HEK293 (cell line): ENCODE measurements at regions not wholly inside any gene's neighbourhood (a gene's known extent, or its start where the extent isn't known, plus 50 kb on each side); places are given as distances from the start of the nearest gene placed in this dataset.

Source experiments
- AEBP2 ChIP-seq: fragments of 450-650 bp; formaldehyde crosslinking; IDR thresholded peaks from 2 replicates; pipeline ENCODE4 v1.5.1; 2016; ENCODE audit warnings: missing biosample characterization, missing genetic modification characterization, borderline replicate concordance
- ATF2 ChIP-seq: fragments of 450-650 bp; formaldehyde crosslinking; IDR thresholded peaks from 2 replicates; pipeline ENCODE4 v1.5.1; 2016; ENCODE audit warnings: missing biosample characterization, missing genetic modification characterization, low read depth
- PATZ1 ChIP-seq: fragments of 450-650 bp; formaldehyde crosslinking; IDR thresholded peaks from 2 replicates; pipeline ENCODE4 v1.5.1; 2016; ENCODE audit warnings: missing biosample characterization, missing genetic modification characterization
- RBAK ChIP-seq: fragments of 450-650 bp; formaldehyde crosslinking; IDR thresholded peaks from 2 replicates; pipeline ENCODE4 v1.5.1; 2016; ENCODE audit warnings: missing biosample characterization, missing genetic modification characterization
- ZBTB8A ChIP-seq: fragments of 450-650 bp; formaldehyde crosslinking; IDR thresholded peaks from 2 replicates; pipeline ENCODE4 v1.5.1; 2016; ENCODE audit warnings: missing biosample characterization, missing genetic modification characterization
- ZNF174 ChIP-seq: fragments of 450-650 bp; formaldehyde crosslinking; IDR thresholded peaks from 2 replicates; pipeline ENCODE4 v1.5.0; 2017; ENCODE audit warnings: missing biosample characterization, mild to moderate bottlenecking, missing genetic modification characterization
- ZNF311 ChIP-seq: fragments of 450-650 bp; formaldehyde crosslinking; IDR thresholded peaks from 2 replicates; pipeline ENCODE4 v1.5.1; 2017; ENCODE audit warnings: missing biosample characterization, missing genetic modification characterization, borderline replicate concordance
- ZNF768 ChIP-seq: fragments of 450-650 bp; formaldehyde crosslinking; IDR thresholded peaks from 2 replicates; pipeline ENCODE4 v1.5.1; 2018; ENCODE audit warnings: missing biosample characterization, mild to moderate bottlenecking, missing genetic modification characterization
- TF ChIP-seq, protein P1 (sequence below): fragments of 450-650 bp; formaldehyde crosslinking; IDR thresholded peaks from 2 replicates; pipeline ENCODE4 v1.5.1; 2016; ENCODE audit warnings: missing biosample characterization, missing genetic modification characterization
- TF ChIP-seq, protein P2 (sequence below): fragments of 450-650 bp; formaldehyde crosslinking; IDR thresholded peaks from 2 replicates; pipeline ENCODE4 v1.5.1; 2016; ENCODE audit warnings: missing biosample characterization, missing genetic modification characterization

DNA sequence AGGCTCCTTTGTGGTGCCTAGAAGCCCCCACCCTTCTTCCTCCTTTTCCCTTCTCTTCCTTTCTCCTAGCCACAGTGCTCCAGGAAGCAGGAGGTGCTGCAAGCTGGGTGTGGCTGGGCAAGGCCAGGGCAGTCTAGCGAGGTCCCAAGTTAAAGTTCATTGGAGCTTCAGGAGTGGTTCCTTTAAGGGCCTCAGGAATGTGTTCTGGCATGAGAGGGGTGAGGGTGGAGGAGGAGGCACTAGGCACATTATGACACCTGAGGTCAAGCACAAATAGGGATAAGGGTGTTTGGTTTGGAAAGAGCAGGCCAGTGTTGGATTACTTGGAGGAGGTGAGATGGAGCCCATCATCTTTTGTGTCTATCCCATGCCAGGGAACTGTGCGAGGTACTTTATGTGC lies 258.7 kb downstream of the TLE3 start:
- TF ChIP-seq PATZ1 (tag by site-specific recombination), result no peak
- TF ChIP-seq ZBTB8A (tag by site-specific recombination), result no peak
- TF ChIP-seq, protein P1, sequence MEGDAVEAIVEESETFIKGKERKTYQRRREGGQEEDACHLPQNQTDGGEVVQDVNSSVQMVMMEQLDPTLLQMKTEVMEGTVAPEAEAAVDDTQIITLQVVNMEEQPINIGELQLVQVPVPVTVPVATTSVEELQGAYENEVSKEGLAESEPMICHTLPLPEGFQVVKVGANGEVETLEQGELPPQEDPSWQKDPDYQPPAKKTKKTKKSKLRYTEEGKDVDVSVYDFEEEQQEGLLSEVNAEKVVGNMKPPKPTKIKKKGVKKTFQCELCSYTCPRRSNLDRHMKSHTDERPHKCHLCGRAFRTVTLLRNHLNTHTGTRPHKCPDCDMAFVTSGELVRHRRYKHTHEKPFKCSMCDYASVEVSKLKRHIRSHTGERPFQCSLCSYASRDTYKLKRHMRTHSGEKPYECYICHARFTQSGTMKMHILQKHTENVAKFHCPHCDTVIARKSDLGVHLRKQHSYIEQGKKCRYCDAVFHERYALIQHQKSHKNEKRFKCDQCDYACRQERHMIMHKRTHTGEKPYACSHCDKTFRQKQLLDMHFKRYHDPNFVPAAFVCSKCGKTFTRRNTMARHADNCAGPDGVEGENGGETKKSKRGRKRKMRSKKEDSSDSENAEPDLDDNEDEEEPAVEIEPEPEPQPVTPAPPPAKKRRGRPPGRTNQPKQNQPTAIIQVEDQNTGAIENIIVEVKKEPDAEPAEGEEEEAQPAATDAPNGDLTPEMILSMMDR (tag by site-specific recombination), result no peak
- TF ChIP-seq ZNF768, result no peak
- no peak for TF ChIP-seq ZNF311 (tag by site-specific recombination)
- TF ChIP-seq ZNF174 (tag by site-specific recombination), result no peak
- no peak for TF ChIP-seq ATF2 (tag by site-specific recombination)
- no peak for TF ChIP-seq RBAK
- TF ChIP-seq, protein P2, sequence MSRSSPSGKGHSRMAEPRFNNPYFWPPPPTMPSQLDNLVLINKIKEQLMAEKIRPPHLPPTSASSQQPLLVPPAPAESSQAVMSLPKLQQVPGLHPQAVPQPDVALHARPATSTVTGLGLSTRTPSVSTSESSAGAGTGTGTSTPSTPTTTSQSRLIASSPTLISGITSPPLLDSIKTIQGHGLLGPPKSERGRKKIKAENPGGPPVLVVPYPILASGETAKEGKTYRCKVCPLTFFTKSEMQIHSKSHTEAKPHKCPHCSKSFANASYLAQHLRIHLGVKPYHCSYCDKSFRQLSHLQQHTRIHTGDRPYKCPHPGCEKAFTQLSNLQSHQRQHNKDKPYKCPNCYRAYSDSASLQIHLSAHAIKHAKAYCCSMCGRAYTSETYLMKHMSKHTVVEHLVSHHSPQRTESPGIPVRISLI (tag by site-specific recombination), result no peak
- no peak for TF ChIP-seq AEBP2
